SU-DHL-6 (cell line): ENCODE measurements at regions not wholly inside any gene's neighbourhood (a gene's known extent, or its start where the extent isn't known, plus 50 kb on each side); places are given as distances from the start of the nearest gene placed in this dataset.

Source experiments
- H2AFZ ChIP-seq: fragments of 200-600 bp; sonication (generic); 2 replicates; pipeline ENCODE4 v1.6.1; 2014; ENCODE audit warnings: low read depth, mild to moderate bottlenecking, moderate library complexity, mixed read lengths, antibody characterized with exemption, low read length; ENCODE audit not compliant: severe bottlenecking
- H3F3A ChIP-seq: fragments of 200-600 bp; shearing (Covaris generic); 2 replicates; pipeline ENCODE4 v1.6.0; 2016; ENCODE audit warnings: antibody characterized with exemption, mild to moderate bottlenecking; ENCODE audit not compliant: insufficient read depth
- H3K27ac ChIP-seq: fragments of 200-600 bp; sonication (generic); 2 replicates; pipeline ENCODE4 v1.5.1; 2016; ENCODE audit warnings: low read depth, mild to moderate bottlenecking, low read length, moderate library complexity, mixed read lengths
- H3K27me3 ChIP-seq: fragments of 200-600 bp; sonication (generic), shearing (Covaris generic); 2 replicates; pipeline ENCODE4 v1.6.0; 2014; ENCODE audit warnings: mild to moderate bottlenecking, low read length
- H3K36me3 ChIP-seq: fragments of 200-600 bp; sonication (generic); 2 replicates; pipeline ENCODE4 v1.6.1; 2014; ENCODE audit warnings: mild to moderate bottlenecking, low read length, mixed read lengths
- H3K4me2 ChIP-seq: fragments of 300-600, 200-600 bp; shearing (Covaris generic), sonication (generic); 2 replicates; pipeline ENCODE4 v1.6.0; 2014; ENCODE audit warnings: low read length, low read depth, mild to moderate bottlenecking; ENCODE audit not compliant: poor library complexity, severe bottlenecking
- H3K4me3 ChIP-seq: fragments of 200-600 bp; sonication (generic); 2 replicates; pipeline ENCODE4 v1.5.1; 2014; ENCODE audit warnings: antibody characterized with exemption, low read length, mild to moderate bottlenecking, mixed read lengths; ENCODE audit not compliant: insufficient read depth, poor library complexity, severe bottlenecking
- H3K79me2 ChIP-seq: fragments of 200-600 bp; sonication (generic); 2 replicates; pipeline ENCODE4 v1.6.1; 2014; ENCODE audit warnings: mild to moderate bottlenecking, low read length, moderate library complexity; ENCODE audit not compliant: insufficient read depth
- H3K9ac ChIP-seq: fragments of 200-600 bp; sonication (generic); 2 replicates; pipeline ENCODE4 v1.7.0; 2014; ENCODE audit warnings: mild to moderate bottlenecking, low read length
- H3K9me2 ChIP-seq: fragments of 200-600 bp; sonication (generic); replicated peaks from 2 replicates; pipeline ENCODE4 v1.6.1; 2014; ENCODE audit warnings: low read length; ENCODE audit not compliant: insufficient read depth
- H3K9me3 ChIP-seq: fragments of 200-600 bp; sonication (generic); 2 replicates; pipeline ENCODE4 v1.6.1; 2014; ENCODE audit warnings: low read length, mixed read lengths; ENCODE audit not compliant: insufficient read depth
- H4K20me1 ChIP-seq: fragments of 200-600 bp; sonication (generic); 2 replicates; pipeline ENCODE4 v1.6.1; 2014; ENCODE audit warnings: low read depth, mild to moderate bottlenecking, antibody characterized with exemption, low read length, moderate library complexity, mixed read lengths
- EZH2phosphoT487 ChIP-seq: fragments of 200-600 bp; sonication (generic), shearing (Covaris generic); conservative IDR thresholded peaks from 2 replicates; pipeline ENCODE4 v1.6.1; 2018; ENCODE audit warnings: mild to moderate bottlenecking, antibody characterized with exemption, low read length, moderate library complexity, mixed read lengths
- TF ChIP-seq, protein P1 (sequence below): fragments of 200-600 bp; sonication (generic); IDR thresholded peaks from one replicate; pipeline ENCODE4 v1.5.1; 2017; ENCODE audit warnings: antibody characterized with exemption, mild to moderate bottlenecking, low read length, moderate library complexity; ENCODE audit not compliant: insufficient read depth, poor library complexity, severe bottlenecking

DNA sequence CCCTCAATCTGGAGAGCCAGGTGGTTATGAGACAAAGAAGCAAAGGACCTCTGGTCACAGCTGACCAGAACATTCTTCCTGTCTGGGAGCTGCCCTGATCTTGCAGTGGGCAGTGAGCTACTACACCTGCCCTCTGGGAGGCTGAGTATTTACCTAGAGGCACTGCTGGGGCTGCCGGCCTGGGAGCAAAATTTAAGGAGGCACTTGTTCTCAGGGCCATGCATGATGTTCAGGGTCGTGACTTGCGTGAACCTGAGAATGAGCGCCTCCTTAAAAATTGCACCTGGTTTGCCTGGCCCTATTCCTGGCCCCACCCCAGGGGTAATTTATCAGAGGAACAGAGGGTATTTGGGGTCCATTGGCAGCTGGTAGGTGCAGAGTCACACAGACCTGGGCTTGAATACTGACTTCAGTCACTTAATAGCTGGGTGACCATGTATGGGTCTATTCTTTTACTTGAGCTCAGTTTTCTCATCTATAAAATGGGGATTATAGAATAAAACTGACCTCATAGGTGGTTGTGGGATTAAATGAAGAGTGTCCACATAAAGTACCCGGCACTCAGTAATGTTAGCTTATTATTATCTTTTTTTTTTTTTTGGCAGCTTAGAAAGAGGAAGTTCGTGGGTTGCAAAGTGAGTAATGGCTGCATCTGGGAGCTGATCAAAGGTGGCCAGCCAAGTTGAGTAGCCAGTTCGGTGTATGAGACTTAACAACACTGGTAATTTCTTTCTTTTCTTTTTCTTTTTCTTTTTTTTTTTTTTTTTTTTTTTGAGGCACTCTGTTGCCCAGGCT lies 107.4 kb upstream of the MED13L start:
- no peaks in the 10 kb centered on the region for H4K20me1 ChIP-seq
- H2AFZ ChIP-seq: no peak overlapping the region
- H3F3A ChIP-seq: no peaks in the 10 kb centered on the region
- no peaks in the 10 kb centered on the region for H3K9me2 ChIP-seq
- H3K4me3 ChIP-seq: no peak overlapping the region
- no peak for TF ChIP-seq EZH2phosphoT487
- TF ChIP-seq, protein P1, sequence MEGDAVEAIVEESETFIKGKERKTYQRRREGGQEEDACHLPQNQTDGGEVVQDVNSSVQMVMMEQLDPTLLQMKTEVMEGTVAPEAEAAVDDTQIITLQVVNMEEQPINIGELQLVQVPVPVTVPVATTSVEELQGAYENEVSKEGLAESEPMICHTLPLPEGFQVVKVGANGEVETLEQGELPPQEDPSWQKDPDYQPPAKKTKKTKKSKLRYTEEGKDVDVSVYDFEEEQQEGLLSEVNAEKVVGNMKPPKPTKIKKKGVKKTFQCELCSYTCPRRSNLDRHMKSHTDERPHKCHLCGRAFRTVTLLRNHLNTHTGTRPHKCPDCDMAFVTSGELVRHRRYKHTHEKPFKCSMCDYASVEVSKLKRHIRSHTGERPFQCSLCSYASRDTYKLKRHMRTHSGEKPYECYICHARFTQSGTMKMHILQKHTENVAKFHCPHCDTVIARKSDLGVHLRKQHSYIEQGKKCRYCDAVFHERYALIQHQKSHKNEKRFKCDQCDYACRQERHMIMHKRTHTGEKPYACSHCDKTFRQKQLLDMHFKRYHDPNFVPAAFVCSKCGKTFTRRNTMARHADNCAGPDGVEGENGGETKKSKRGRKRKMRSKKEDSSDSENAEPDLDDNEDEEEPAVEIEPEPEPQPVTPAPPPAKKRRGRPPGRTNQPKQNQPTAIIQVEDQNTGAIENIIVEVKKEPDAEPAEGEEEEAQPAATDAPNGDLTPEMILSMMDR: no peak
- H3K36me3 ChIP-seq: no peaks in the 10 kb centered on the region
- no peak overlapping the region for H3K9ac ChIP-seq
- H3K27me3 ChIP-seq: no peaks in the 10 kb centered on the region
- H3K27ac ChIP-seq: no peak overlapping the region
- no peaks in the 10 kb centered on the region for H3K79me2 ChIP-seq
- no peak overlapping the region for H3K4me2 ChIP-seq
- H3K9me3 ChIP-seq: no peaks in the 10 kb centered on the region

DNA sequence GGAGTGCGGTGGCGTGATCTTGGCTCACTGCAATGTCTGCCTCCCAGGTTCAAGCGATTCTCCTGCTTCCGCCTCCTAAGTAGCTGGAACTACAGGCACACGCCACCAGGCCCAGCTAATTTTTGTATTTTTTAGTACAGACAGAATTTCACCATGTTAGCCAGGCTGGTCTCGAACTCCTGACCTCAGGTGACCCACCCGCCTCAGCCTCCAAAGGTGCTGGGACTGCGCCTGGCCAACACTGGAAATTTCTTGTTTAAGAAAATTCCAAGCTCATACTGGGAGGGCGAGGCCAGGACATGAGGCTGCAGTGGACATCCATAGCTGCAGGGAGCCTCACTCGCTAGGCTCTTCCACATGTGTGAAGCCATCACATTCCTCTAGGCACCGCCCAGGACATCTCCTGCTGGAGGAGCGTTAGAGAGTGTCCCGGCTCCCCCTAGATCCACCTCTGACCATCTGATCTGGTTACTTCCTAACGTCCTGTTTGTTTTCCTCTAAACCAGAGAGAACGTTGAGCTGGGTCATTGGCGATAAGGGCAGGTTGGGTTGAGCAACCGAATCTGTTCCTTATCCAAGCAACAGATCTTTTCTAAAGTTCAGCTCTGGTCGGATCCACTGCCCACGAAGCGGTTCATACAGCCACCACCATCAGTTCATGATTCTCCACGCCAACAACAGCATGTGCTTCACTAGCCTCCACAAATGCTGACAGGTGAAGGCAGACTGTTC lies 108.2 kb upstream of the MED13L start:
- Histone ChIP-seq H2AFZ (no peak overlapping the region), H3K9ac (no peak overlapping the region), H3F3A (no peaks in the 10 kb centered on the region), H3K9me3 (no peaks in the 10 kb centered on the region), H3K4me3 (no peak overlapping the region), H3K4me2 (no peak overlapping the region), H3K36me3 (no peaks in the 10 kb centered on the region), H3K79me2 (no peaks in the 10 kb centered on the region), H3K9me2 (no peaks in the 10 kb centered on the region), H4K20me1 (no peaks in the 10 kb centered on the region), H3K27me3 (no peaks in the 10 kb centered on the region), H3K27ac (no peak overlapping the region)
- TF ChIP-seq, protein P1: no peak
- TF ChIP-seq EZH2phosphoT487: no peak

DNA sequence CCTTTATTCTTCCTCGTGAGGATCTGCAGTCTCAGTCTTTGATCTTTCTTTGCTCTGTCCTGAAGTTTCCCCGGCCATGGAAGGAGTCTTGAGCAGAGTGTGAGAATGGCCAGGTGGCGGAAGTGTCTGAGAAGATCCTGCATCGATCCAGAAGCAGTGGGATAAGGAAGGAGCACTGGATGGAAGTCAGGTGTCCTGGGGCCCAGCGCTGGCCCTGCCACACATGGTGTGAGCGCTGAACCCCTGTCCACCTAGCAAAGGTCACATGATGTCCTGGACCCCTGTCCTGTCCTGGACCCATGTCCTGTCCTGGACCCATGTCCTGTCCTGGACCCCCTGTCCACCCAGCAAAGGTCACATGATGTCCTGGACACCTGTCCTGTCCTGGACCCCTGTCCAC lies 111.8 kb upstream of the MED13L start:
- Histone ChIP-seq H3K9me3 (no peaks in the 10 kb centered on the region), H3K27ac (no peak overlapping the region), H3F3A (no peaks in the 10 kb centered on the region), H4K20me1 (no peaks in the 10 kb centered on the region), H3K36me3 (no peaks in the 10 kb centered on the region), H3K9me2 (no peaks in the 10 kb centered on the region), H3K79me2 (no peaks in the 10 kb centered on the region), H3K27me3 (no peaks in the 10 kb centered on the region), H2AFZ (no peak overlapping the region), H3K4me3 (no peak overlapping the region), H3K9ac (no peak overlapping the region), H3K4me2 (no peak overlapping the region)
- TF ChIP-seq, protein P1: no peak
- TF ChIP-seq EZH2phosphoT487: no peak
